ENCODE measurements at regions not wholly inside any gene's neighbourhood (a gene's known extent, or its start where the extent isn't known, plus 50 kb on each side); places are given as distances from the start of the nearest gene placed in this dataset.

GRCh38 chr3:56869157-56869889 is 67.6 kb upstream of the ARHGEF3 start:
- no peak for TF ChIP-seq CTCF (IDR thresholded peaks at IDR 0.05; ENCODE audit: insufficient read depth, low read length, severe bottlenecking)
- FAIRE-seq (no peak), DNase-seq (ENCODE audit: low read depth) (peak; percentile 34)
- H3K4me3 ChIP-seq (ENCODE audit: low read depth, low read length): no peak overlapping the region
- no peaks in the 10 kb centered on the region for H3K27me3 ChIP-seq (ENCODE audit: control insufficient read depth, insufficient read depth, low read length)
- no peaks in the 10 kb centered on the region for H3K36me3 ChIP-seq (ENCODE audit: control insufficient read depth, insufficient read depth, low read length)

- FAIRE-seq: no peak
- Histone ChIP-seq H3K4me3 (ENCODE audit: low read depth, low read length) (no peak overlapping the region), H3K27me3 (ENCODE audit: control insufficient read depth, insufficient read depth, low read length) (no peaks in the 10 kb centered on the region), H3K36me3 (ENCODE audit: control insufficient read depth, insufficient read depth, low read length) (no peaks in the 10 kb centered on the region)
- DNase-seq (ENCODE audit: low read depth): no peak
- TF ChIP-seq CTCF (IDR thresholded peaks at IDR 0.05; ENCODE audit: insufficient read depth, low read length, severe bottlenecking): no peak
These were observed 67.0 kb upstream of the ARHGEF3 start for GRCh38 chr3:56868706-56869105.

- no peaks in the 10 kb centered on the region for H3K27me3 ChIP-seq (ENCODE audit: control insufficient read depth, insufficient read depth, low read length)
- no peaks in the 10 kb centered on the region for H3K36me3 ChIP-seq (ENCODE audit: control insufficient read depth, insufficient read depth, low read length)
- DNase-seq (ENCODE audit: low read depth) (no peak), FAIRE-seq (no peak)
- no peak overlapping the region for H3K4me3 ChIP-seq (ENCODE audit: low read depth, low read length)
- TF ChIP-seq CTCF (IDR thresholded peaks at IDR 0.05; ENCODE audit: insufficient read depth, low read length, severe bottlenecking): no peak
These were observed 65.9 kb upstream of the ARHGEF3 start for GRCh38 chr3:56867671-56868070.

GRCh38 chr3:56864918-56865524 is 63.3 kb upstream of the ARHGEF3 start:
- no peak for FAIRE-seq
- no peaks in the 10 kb centered on the region for H3K36me3 ChIP-seq (ENCODE audit: control insufficient read depth, insufficient read depth, low read length)

GRCh38 chr3:56864090-56864489 is 62.3 kb upstream of the ARHGEF3 start:
- DNase-seq (ENCODE audit: low read depth): no peak
- no peak for FAIRE-seq
- Histone ChIP-seq H3K27me3 (ENCODE audit: control insufficient read depth, insufficient read depth, low read length) (no peaks in the 10 kb centered on the region), H3K36me3 (ENCODE audit: control insufficient read depth, insufficient read depth, low read length) (no peaks in the 10 kb centered on the region), H3K4me3 (ENCODE audit: low read depth, low read length) (no peak overlapping the region)
- TF ChIP-seq CTCF (IDR thresholded peaks at IDR 0.05; ENCODE audit: insufficient read depth, low read length, severe bottlenecking): no peak

More at GRCh38 chr3:56864918-56865524, 63.3 kb upstream of the ARHGEF3 start:
- TF ChIP-seq CTCF (IDR thresholded peaks at IDR 0.05; ENCODE audit: insufficient read depth, low read length, severe bottlenecking): no peak
- H3K27me3 ChIP-seq (ENCODE audit: control insufficient read depth, insufficient read depth, low read length): no peaks in the 10 kb centered on the region
- no peak overlapping the region for H3K4me3 ChIP-seq (ENCODE audit: low read depth, low read length)
- no peak for DNase-seq (ENCODE audit: low read depth)
